Jurkat, Clone E6-1 (cell line): ENCODE measurements at regions not wholly inside any gene's neighbourhood (a gene's known extent, or its start where the extent isn't known, plus 50 kb on each side); places are given as distances from the start of the nearest gene placed in this dataset.

ENCODE experiments used
- DNase-seq: peaks from one replicate; pipeline ENCODE4 v3.0.0-alpha.2; 2011; ENCODE audit warnings: low read depth, low spot score
- H3K4me3 ChIP-seq: 2 replicates; pipeline ENCODE4 v1.5.1; 2011; ENCODE audit warnings: mild to moderate bottlenecking, low read length, control low read depth, moderate library complexity

- DNase-seq, result no peak
- no peak overlapping the region for H3K4me3 ChIP-seq
Observed at GRCh38 chr13:40475617-40476016, 190.8 kb downstream of the FOXO1 start.

GRCh38 chr13:40476175-40476958, 190.1 kb downstream of the FOXO1 start:
- DNase-seq, result no peak
- no peak overlapping the region for H3K4me3 ChIP-seq

GRCh38 chr13:40477623-40478608, 188.5 kb downstream of the FOXO1 start:
- no peak overlapping the region for H3K4me3 ChIP-seq
- no peak for DNase-seq

DNA sequence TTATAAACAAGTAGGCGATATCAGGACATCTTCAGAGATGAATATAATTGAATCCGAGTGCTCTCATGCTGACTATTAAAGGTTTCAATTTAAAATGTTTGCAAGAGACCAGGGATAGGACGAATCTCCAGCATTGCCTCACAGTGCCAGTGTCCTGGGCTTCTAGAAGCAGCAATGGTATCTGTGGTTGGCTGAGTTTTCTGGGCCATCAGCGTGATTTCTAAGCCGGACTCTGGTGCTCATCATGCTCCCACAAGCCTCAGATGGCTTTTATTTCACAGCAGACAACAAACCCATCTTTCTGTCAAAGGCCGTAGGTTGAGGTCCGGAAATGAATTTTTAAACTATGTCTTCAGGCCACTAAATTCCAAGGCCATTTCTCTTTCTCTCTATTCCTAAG, 187.7 kb downstream of the FOXO1 start:
- no peak overlapping the region for H3K4me3 ChIP-seq
- no peak for DNase-seq

GRCh38 chr13:40479196-40479845, 187.1 kb downstream of the FOXO1 start:
- no peak for DNase-seq
- no peak overlapping the region for H3K4me3 ChIP-seq

DNA sequence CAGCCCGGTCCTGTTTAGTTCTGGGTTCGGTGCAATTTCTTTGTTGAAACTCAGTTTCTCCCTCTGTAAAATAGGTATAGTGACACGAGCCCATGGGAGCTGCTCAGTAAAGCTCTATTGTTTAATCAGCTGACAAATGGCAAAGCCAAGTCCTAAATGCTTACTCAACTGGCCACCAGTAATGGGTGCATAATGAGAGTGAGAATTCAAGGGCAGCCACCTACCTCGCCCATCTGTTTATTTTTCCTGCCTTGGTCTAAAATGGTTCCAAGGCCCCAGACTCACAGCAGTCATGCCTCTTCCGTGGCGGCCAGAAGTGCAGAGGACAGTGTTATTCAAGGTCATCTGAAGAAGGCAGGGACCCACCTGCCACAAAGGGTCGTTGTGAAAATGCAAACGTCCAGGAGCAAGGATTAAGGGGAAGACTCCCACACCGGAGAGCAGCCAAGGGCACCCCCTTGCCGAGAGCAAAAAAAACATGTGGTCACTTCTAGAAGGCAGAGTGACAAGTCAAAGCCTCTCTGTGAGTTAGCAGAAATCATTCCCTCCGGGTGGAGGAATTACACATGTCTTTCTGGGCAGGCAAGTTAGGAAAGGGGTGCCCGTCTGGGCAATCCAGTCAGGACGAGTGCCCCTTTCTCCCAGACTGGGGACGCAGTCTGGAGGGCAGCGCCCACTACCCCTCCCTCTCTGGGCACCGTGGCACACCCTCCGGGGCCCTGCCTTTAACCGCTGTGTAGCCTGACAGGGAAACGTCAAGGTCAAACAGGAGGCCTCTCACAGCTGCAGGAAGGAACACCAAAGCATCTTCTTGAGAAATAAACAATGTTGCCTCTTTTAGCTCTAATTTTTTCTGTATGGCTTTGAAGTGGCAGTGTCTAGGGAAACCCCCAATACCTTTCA, 186.2 kb downstream of the FOXO1 start:
- no peak for DNase-seq
- no peak overlapping the region for H3K4me3 ChIP-seq

DNA sequence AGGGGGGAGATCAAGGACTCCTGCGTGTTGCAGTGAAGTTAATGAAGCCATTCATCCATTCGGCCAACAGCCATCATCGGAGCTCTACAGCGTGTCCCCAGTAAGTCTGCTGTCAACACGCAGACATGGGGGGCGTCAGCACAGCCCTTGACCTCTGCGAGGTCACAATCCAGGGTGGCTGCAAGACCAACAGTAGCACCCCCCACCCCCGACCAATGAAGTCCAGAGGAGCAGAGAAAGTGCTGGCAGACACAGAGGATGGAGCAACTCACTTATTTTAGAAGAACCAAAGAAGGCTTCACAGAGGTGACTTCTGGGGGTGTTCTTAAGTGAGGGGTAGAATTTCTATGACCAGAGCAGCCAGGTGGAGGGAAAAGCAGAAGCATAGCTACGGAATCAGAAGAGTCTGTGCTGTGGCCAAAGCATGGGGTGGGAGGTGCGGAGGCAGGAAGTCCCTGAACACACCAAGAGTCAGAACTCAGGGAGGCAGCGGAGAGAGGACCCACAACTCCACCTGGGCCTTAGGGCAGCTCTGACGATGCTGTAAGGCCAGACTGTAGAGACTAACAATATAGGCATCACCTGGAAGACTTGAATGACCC, 185.4 kb downstream of the FOXO1 start:
- no peak for DNase-seq
- no peak overlapping the region for H3K4me3 ChIP-seq

DNA sequence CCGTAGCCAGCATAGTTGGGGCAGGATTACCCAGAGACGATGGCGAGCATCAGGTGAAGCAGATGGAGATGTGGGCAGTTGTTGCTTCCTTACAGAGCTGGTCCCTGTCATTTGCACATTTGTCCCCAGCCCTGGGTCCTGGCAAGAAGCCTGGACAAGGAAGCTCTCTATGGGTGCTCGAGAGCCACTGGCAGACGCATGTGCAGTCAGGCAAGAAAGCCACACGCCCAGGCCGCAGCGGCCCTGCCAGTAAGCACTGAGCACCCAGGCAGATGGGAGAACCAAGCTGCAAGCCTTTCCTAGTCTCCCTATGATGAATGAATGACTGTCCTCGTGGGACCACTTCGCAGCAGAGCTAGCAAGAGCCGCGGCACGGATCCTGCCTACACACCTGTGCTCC, 182.8 kb downstream of the FOXO1 start:
- no peak overlapping the region for H3K4me3 ChIP-seq
- no peak for DNase-seq

- DNase-seq, result no peak
- H3K4me3 ChIP-seq, result no peak overlapping the region
Observed at GRCh38 chr13:40484101-40484800, 182.2 kb downstream of the FOXO1 start.

GRCh38 chr13:40484974-40485373, 181.5 kb downstream of the FOXO1 start:
- DNase-seq, result no peak
- H3K4me3 ChIP-seq, result no peak overlapping the region

DNA sequence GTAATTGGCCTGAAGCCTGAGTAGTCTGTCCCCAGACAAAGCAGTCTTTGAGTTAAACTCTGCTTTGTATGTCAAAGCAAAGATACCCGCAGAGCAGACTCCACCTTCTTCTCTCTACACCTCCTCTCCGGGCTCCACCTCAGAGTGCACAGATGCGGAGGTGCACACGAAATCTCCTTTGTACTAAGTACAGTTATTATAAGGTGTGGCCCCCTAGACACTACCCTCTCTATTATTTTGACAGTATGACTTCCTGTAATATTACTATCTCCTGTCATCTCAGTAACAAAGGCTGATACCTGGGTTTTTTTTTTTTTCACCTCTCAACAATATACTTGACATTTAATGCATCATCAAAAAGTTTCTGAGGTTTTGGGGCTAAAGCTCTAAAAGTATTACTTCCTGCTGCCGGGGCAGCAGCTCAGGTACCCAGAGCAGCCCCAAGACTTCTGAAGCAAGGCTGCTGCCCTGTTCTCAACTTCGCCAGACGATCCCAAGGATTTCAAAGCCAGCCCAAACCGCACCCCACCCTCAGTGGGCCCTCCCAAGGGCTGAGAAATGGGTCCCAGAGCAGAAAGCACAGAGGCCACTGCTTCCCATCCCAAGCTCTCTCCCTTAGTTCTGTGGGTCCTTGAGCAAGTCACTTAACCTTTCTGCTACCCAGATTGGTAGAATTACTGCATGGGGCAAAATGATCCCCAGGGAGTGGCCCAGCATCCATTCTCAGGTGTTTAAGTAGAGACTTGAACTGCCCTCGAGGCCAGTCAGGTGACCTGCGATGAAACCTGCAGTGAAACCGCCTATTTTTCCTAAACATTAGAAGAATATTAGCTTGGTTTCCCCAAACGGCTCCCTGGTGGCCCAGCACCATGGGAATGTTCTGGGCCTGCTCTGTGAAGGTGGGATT, 180.6 kb downstream of the FOXO1 start:
- DNase-seq, result peak; percentile 22
- H3K4me3 ChIP-seq, result no peak overlapping the region

GRCh38 chr13:40486518-40487163, 179.8 kb downstream of the FOXO1 start:
- no peak overlapping the region for H3K4me3 ChIP-seq
- no peak for DNase-seq

GRCh38 chr13:40488869-40489391, 177.5 kb downstream of the FOXO1 start:
- no peak overlapping the region for H3K4me3 ChIP-seq
- no peak for DNase-seq

- DNase-seq, result peak; percentile 18
- no peak overlapping the region for H3K4me3 ChIP-seq
Observed at GRCh38 chr13:40490086-40490758, 176.2 kb downstream of the FOXO1 start.

- no peak overlapping the region for H3K4me3 ChIP-seq
- no peak for DNase-seq
Observed at GRCh38 chr13:40492511-40492910, 173.9 kb downstream of the FOXO1 start.

GRCh38 chr13:40494513-40494912, 171.9 kb downstream of the FOXO1 start:
- no peak for DNase-seq
- H3K4me3 ChIP-seq, result no peak overlapping the region
